MCF 10A (cell line): ENCODE measurements at regions not wholly inside any gene's neighbourhood (a gene's known extent, or its start where the extent isn't known, plus 50 kb on each side); places are given as distances from the start of the nearest gene placed in this dataset.

Source experiments
- BruUV-seq: library from RNA; stranded (reverse); fragments of 400-500 nt; replicated peaks from 2 replicates; lab custom pipeline; 2021; lab: Mats Ljungman, UMichigan
- CTCF ChIA-PET: fragments of 300-600 bp; sonication (Branson Sonifier 250); formaldehyde crosslinking; extraction: SDS; loops from one replicate; lab custom pipeline; 2021; ENCODE audit warnings: antibody characterized with exemption, inconsistent platforms; lab: Yijun Ruan, JAX
- POLR2A ChIA-PET: fragments of 300-600, 350-650 bp; sonication (Branson Sonifier 250); formaldehyde crosslinking; extraction: SDS; loops from one replicate; lab custom pipeline; 2020; ENCODE audit warnings: antibody characterized with exemption, inconsistent platforms; lab: Yijun Ruan, JAX
- DNase-seq: peaks from one replicate; pipeline ENCODE4 v3.0.0-alpha.2; 2018; ENCODE audit not compliant: unreplicated experiment
- H3K27ac Mint-ChIP-seq: one replicate; pipeline ENCODE4 v1.8.0; 2022; ENCODE audit warnings: mild to moderate bottlenecking, low read depth, mixed read lengths; ENCODE audit not compliant: unreplicated experiment
- H3K27me3 Mint-ChIP-seq: one replicate; pipeline ENCODE4 v1.8.0; 2022; ENCODE audit warnings: mixed read lengths; ENCODE audit not compliant: insufficient read depth, unreplicated experiment
- H3K36me3 Mint-ChIP-seq: one replicate; pipeline ENCODE4 v1.8.0; 2022; ENCODE audit warnings: mild to moderate bottlenecking, moderate library complexity, mixed read lengths; ENCODE audit not compliant: insufficient read depth, unreplicated experiment
- H3K4me1 Mint-ChIP-seq: one replicate; pipeline ENCODE4 v1.8.0; 2022; ENCODE audit warnings: mixed read lengths; ENCODE audit not compliant: insufficient read depth, unreplicated experiment
- H3K4me3 Mint-ChIP-seq: one replicate; pipeline ENCODE4 v1.8.0; 2022; ENCODE audit warnings: mild to moderate bottlenecking, moderate library complexity, mixed read lengths; ENCODE audit not compliant: unreplicated experiment
- H3K9me3 Mint-ChIP-seq: one replicate; pipeline ENCODE4 v1.8.0; 2022; ENCODE audit warnings: mixed read lengths; ENCODE audit not compliant: unreplicated experiment
- intact Hi-C: fragments of 100-400 bp; cut with micrococcal nuclease; formaldehyde crosslinking; loops from 2 replicates; pipeline ENCODE4 v1.14.1; 2022
- TF ChIP-seq, protein P1 (sequence below): fragments of 200-600 bp; IDR thresholded peaks from one replicate; pipeline ENCODE4 v1.8.0; 2022; ENCODE audit warnings: antibody characterized with exemption, mild to moderate bottlenecking; ENCODE audit not compliant: unreplicated experiment

DNA sequence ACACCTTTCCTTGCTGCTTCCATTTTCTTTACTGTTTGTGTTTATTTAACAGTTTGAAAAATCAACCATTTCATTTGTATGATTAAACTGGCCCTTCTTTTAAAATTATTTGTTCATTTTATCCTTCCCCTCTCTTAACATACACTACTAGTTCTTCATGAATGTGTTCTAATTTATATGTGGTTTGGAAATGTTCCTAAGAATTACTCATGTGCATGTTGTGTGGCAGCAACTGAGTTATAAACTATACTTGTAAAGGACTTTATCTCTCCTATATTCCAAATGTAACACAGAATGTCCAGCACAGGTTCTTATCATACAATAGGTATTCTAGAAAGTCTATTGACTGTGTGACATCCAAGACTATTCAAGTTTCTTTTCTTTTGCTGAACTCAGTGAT, 358.2 kb upstream of the MEF2C start:
- no TSS peak for BruUV-seq
- intact Hi-C loops: no loop called here

DNA sequence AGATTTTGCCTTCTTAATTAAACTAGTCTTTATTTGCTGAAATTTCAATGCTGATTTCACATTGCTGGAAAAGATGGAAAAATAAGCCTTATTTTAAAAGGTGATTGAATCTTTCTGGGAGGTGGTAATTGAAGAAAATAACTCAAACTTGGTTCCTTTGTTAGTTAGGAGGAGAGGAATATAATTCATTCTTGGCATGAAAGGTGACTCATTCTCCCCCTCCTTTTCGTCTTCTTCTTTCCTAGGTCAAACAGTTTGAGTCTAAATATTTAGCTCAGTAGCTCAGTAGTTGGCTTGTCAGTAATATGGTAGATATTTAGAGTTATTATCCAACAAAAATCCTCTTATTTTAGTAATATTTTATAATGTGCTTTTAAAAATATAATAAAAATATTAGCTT, 353.9 kb upstream of the MEF2C start:
- TF ChIP-seq, protein P1, sequence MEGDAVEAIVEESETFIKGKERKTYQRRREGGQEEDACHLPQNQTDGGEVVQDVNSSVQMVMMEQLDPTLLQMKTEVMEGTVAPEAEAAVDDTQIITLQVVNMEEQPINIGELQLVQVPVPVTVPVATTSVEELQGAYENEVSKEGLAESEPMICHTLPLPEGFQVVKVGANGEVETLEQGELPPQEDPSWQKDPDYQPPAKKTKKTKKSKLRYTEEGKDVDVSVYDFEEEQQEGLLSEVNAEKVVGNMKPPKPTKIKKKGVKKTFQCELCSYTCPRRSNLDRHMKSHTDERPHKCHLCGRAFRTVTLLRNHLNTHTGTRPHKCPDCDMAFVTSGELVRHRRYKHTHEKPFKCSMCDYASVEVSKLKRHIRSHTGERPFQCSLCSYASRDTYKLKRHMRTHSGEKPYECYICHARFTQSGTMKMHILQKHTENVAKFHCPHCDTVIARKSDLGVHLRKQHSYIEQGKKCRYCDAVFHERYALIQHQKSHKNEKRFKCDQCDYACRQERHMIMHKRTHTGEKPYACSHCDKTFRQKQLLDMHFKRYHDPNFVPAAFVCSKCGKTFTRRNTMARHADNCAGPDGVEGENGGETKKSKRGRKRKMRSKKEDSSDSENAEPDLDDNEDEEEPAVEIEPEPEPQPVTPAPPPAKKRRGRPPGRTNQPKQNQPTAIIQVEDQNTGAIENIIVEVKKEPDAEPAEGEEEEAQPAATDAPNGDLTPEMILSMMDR: no peak
- Mint-ChIP-seq H3K27ac (no peak overlapping the region), H3K27me3 (no peaks in the 10 kb centered on the region), H3K9me3 (no peaks in the 10 kb centered on the region), H3K4me3 (no peak overlapping the region), H3K4me1 (no peaks in the 10 kb centered on the region), H3K36me3 (no peaks in the 10 kb centered on the region)
- ChIA-PET POLR2A (no interaction called here), CTCF (no interaction called here)
- intact Hi-C loops: loop anchor here (10.0 kb wide), 1 partner anchor 62 kb away; no protein-coding TSS in a partner anchor
- DNase-seq: no peak
- no TSS peak for BruUV-seq

More for the DNA sequence above, 358.2 kb upstream of the MEF2C start:
- no peaks in the 10 kb centered on the region for H3K9me3 Mint-ChIP-seq
- TF ChIP-seq, protein P1: no peak
- no peak for DNase-seq
- H3K27ac Mint-ChIP-seq: no peak overlapping the region
- H3K27me3 Mint-ChIP-seq: no peaks in the 10 kb centered on the region
- H3K36me3 Mint-ChIP-seq: no peaks in the 10 kb centered on the region
- no peak overlapping the region for H3K4me3 Mint-ChIP-seq
- POLR2A ChIA-PET: no interaction called here
- CTCF ChIA-PET: no interaction called here
- no peaks in the 10 kb centered on the region for H3K4me1 Mint-ChIP-seq

DNA sequence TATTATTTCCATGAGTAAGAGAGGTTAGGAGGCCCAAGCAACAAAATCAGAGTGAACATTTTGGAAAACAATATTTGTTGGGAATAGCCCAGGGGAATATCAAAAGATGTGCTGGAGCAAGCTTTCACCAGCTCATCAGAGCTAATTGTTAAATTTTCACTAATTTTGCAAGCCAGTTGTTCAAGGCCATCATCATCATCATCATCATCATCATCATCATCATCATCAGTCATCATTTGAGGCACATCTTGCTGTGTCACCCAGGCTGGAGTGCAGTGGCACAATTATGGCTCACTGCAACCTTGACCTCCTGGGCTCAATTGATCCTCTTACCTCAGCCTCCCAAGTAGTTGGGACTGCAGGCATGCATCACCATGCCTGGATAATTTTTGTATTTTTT, 350.5 kb upstream of the MEF2C start:
- no TSS peak for BruUV-seq
- H3K36me3 Mint-ChIP-seq: peaks cover 7% of the 10 kb centered on the region
- TF ChIP-seq, protein P1: no peak
- ChIA-PET CTCF (no interaction called here), POLR2A (no interaction called here)
- intact Hi-C loops: loop anchor here (10.0 kb wide), 1 partner anchor 59 kb away; no protein-coding TSS in a partner anchor
- DNase-seq: no peak
- no peaks in the 10 kb centered on the region for H3K4me1 Mint-ChIP-seq
- no peak overlapping the region for H3K4me3 Mint-ChIP-seq
- no peaks in the 10 kb centered on the region for H3K9me3 Mint-ChIP-seq
- no peak overlapping the region for H3K27ac Mint-ChIP-seq
- H3K27me3 Mint-ChIP-seq: no peaks in the 10 kb centered on the region

DNA sequence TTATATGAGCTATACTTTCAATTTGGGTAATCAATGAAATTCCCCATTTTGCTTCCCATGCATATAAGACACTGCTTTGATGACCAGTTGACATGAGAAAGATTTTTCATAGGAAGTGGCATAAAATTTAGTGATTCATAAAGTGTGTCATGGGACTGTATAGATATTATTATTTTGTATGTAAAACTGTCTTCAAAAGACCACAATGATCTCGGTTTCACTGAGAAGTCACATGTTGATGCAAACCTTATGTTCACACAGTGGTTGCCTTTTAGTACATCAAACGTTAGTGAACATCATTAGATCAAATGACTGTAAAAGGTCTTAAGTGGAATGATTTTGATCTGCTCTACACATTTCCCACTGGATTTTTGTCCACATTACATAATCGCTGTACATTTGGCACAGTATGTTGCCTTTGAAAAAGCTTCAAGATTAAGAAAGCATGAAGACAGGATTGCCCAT, 349.2 kb upstream of the MEF2C start:
- Mint-ChIP-seq H3K36me3 (peaks cover 7% of the 10 kb centered on the region), H3K27ac (no peak overlapping the region), H3K4me1 (no peaks in the 10 kb centered on the region), H3K27me3 (no peaks in the 10 kb centered on the region), H3K9me3 (no peaks in the 10 kb centered on the region), H3K4me3 (no peak overlapping the region)
- intact Hi-C loops: loop anchor here (10.0 kb wide), 1 partner anchor 57 kb away; no protein-coding TSS in a partner anchor
- no TSS peak for BruUV-seq
- ChIA-PET CTCF (interaction anchor here (0.7 kb wide), 1 partner anchor 318 kb away, joined by 3 read pairs; no protein-coding TSS in a partner anchor), POLR2A (no interaction called here)
- DNase-seq: no peak
- TF ChIP-seq, protein P1: no peak
